Progenitor cell of endocrine pancreas (in vitro differentiated cells): ENCODE measurements at regions not wholly inside any gene's neighbourhood (a gene's known extent, or its start where the extent isn't known, plus 50 kb on each side); places are given as distances from the start of the nearest gene placed in this dataset.

ENCODE experiments used
- DNase-seq: peaks from one replicate; pipeline ENCODE4 v3.0.0; 2021; ENCODE audit warnings: low spot score; ENCODE audit not compliant: unreplicated experiment
- H3K27ac Mint-ChIP-seq: 2 replicates; pipeline ENCODE4 v1.8.0; 2021; ENCODE audit warnings: mild to moderate bottlenecking, moderate library complexity, mixed read lengths
- H3K27me3 Mint-ChIP-seq: 2 replicates; pipeline ENCODE4 v1.8.0; 2021; ENCODE audit warnings: mixed read lengths
- H3K36me3 Mint-ChIP-seq: 2 replicates; pipeline ENCODE4 v1.8.0; 2022; ENCODE audit warnings: mixed read lengths; ENCODE audit not compliant: insufficient read depth
- H3K4me1 Mint-ChIP-seq: 2 replicates; pipeline ENCODE4 v1.8.0; 2021; ENCODE audit warnings: low read depth, mixed read lengths
- H3K4me3 Mint-ChIP-seq: 2 replicates; pipeline ENCODE4 v1.8.0; 2021; ENCODE audit warnings: low read depth, mild to moderate bottlenecking, moderate library complexity, mixed read lengths
- H3K9me3 Mint-ChIP-seq: 2 replicates; pipeline ENCODE4 v1.8.0; 2021; ENCODE audit warnings: low read depth, mixed read lengths
- TF ChIP-seq, protein P1 (sequence below): fragments of 200-600 bp; sonication (generic); IDR thresholded peaks from one replicate; pipeline ENCODE4 v1.5.0; 2021; ENCODE audit warnings: antibody characterized with exemption, mild to moderate bottlenecking; ENCODE audit not compliant: unreplicated experiment

- H3K9me3 Mint-ChIP-seq: peaks cover 4% of the 10 kb centered on the region
- H3K4me3 Mint-ChIP-seq: no peak overlapping the region
- H3K36me3 Mint-ChIP-seq: no peaks in the 10 kb centered on the region
- H3K27me3 Mint-ChIP-seq: no peaks in the 10 kb centered on the region
- H3K27ac Mint-ChIP-seq: no peak overlapping the region
- no peaks in the 10 kb centered on the region for H3K4me1 Mint-ChIP-seq
- TF ChIP-seq, protein P1, sequence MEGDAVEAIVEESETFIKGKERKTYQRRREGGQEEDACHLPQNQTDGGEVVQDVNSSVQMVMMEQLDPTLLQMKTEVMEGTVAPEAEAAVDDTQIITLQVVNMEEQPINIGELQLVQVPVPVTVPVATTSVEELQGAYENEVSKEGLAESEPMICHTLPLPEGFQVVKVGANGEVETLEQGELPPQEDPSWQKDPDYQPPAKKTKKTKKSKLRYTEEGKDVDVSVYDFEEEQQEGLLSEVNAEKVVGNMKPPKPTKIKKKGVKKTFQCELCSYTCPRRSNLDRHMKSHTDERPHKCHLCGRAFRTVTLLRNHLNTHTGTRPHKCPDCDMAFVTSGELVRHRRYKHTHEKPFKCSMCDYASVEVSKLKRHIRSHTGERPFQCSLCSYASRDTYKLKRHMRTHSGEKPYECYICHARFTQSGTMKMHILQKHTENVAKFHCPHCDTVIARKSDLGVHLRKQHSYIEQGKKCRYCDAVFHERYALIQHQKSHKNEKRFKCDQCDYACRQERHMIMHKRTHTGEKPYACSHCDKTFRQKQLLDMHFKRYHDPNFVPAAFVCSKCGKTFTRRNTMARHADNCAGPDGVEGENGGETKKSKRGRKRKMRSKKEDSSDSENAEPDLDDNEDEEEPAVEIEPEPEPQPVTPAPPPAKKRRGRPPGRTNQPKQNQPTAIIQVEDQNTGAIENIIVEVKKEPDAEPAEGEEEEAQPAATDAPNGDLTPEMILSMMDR: no peak
- no peak for DNase-seq
These were observed 661.6 kb downstream of the PLCL1 start for GRCh38 chr2:198465970-198466369.

DNA sequence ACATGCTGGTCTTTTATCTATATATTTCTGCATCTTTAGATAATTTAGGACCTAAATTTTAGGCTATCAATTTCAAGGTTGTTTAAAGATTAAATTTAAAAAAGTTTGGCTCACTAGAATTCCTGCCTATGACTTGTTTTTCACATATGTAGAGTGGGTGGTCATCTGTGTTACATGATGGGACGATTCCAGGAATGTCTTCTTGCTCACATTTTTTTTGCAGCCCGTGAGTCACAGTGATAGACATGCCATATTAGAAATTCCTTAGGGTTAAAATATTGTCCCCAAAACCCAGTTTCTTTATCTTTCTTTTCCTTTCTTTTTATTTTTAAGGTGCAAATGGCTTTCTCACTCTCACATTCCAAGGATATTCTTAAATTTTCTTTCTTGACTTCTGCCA is 652.0 kb downstream of the PLCL1 start:
- H3K4me1 Mint-ChIP-seq: no peaks in the 10 kb centered on the region
- no peak overlapping the region for H3K27ac Mint-ChIP-seq
- H3K27me3 Mint-ChIP-seq: no peaks in the 10 kb centered on the region
- TF ChIP-seq, protein P1: no peak
- no peak for DNase-seq
- H3K9me3 Mint-ChIP-seq: no peaks in the 10 kb centered on the region
- no peaks in the 10 kb centered on the region for H3K36me3 Mint-ChIP-seq
- no peak overlapping the region for H3K4me3 Mint-ChIP-seq

GRCh38 chr2:198453866-198454265 is 649.5 kb downstream of the PLCL1 start:
- DNase-seq: no peak
- no peak overlapping the region for H3K4me3 Mint-ChIP-seq
- H3K4me1 Mint-ChIP-seq: no peaks in the 10 kb centered on the region
- H3K27me3 Mint-ChIP-seq: no peaks in the 10 kb centered on the region
- H3K27ac Mint-ChIP-seq: no peak overlapping the region
- TF ChIP-seq, protein P1: no peak
- no peaks in the 10 kb centered on the region for H3K36me3 Mint-ChIP-seq
- H3K9me3 Mint-ChIP-seq: no peaks in the 10 kb centered on the region

GRCh38 chr2:198452327-198452726 is 647.9 kb downstream of the PLCL1 start:
- Mint-ChIP-seq H3K4me1 (no peaks in the 10 kb centered on the region), H3K4me3 (no peak overlapping the region), H3K27ac (no peak overlapping the region), H3K36me3 (no peaks in the 10 kb centered on the region), H3K9me3 (no peaks in the 10 kb centered on the region), H3K27me3 (no peaks in the 10 kb centered on the region)
- DNase-seq: no peak
- TF ChIP-seq, protein P1: no peak

GRCh38 chr2:198448789-198449188 is 644.4 kb downstream of the PLCL1 start:
- no peak for DNase-seq
- H3K4me3 Mint-ChIP-seq: no peak overlapping the region
- no peak overlapping the region for H3K27ac Mint-ChIP-seq
- H3K36me3 Mint-ChIP-seq: no peaks in the 10 kb centered on the region
- no peaks in the 10 kb centered on the region for H3K27me3 Mint-ChIP-seq
- H3K9me3 Mint-ChIP-seq: no peaks in the 10 kb centered on the region
- no peaks in the 10 kb centered on the region for H3K4me1 Mint-ChIP-seq
- TF ChIP-seq, protein P1: no peak
